PC-3 (cell line): ENCODE measurements at regions not wholly inside any gene's neighbourhood (a gene's known extent, or its start where the extent isn't known, plus 50 kb on each side); places are given as distances from the start of the nearest gene placed in this dataset.

Source experiments
- ATAC-seq: fragments of 200-7000 bp; cut with Tn5 transposase; 2 replicates; pipeline ENCODE4 v1.9.1; 2020; ENCODE audit warnings: mild to moderate bottlenecking, moderate library complexity
- BruUV-seq: library from RNA; stranded (reverse); fragments of 400-500 nt; replicated peaks from 2 replicates; lab custom pipeline; 2021; lab: Mats Ljungman, UMichigan
- CTCF ChIA-PET: fragments of 300-600 bp; sonication (Branson Sonifier 250); formaldehyde crosslinking; loops from one replicate; lab custom pipeline; 2022; ENCODE audit warnings: antibody characterized with exemption; lab: Charles Lee
- POLR2A ChIA-PET: fragments of 300-600 bp; sonication (Branson Sonifier 250); formaldehyde crosslinking; loops from one replicate; lab custom pipeline; 2022; ENCODE audit warnings: antibody characterized with exemption; ENCODE audit not compliant: unreplicated experiment; lab: Charles Lee
- DNase-seq: peaks from one replicate; pipeline ENCODE4 v3.0.0-alpha.2; 2015
- H2AFZ ChIP-seq: fragments of 300-600 bp; sonication (generic); 2 replicates; pipeline ENCODE4 v1.6.0; 2016; ENCODE audit warnings: antibody characterized with exemption, low read length
- H3F3A ChIP-seq: fragments of 300-600 bp; sonication (generic); one replicate; pipeline ENCODE4 v1.6.0; 2017; ENCODE audit warnings: antibody characterized with exemption, low read length, control low read depth, mild to moderate bottlenecking; ENCODE audit not compliant: unreplicated experiment
- H3K27ac ChIP-seq: fragments of 300-600 bp; sonication (generic); 2 replicates; pipeline ENCODE4 v1.5.1; 2016; ENCODE audit warnings: mild to moderate bottlenecking, low read length
- H3K27me3 ChIP-seq: fragments of 300-600 bp; sonication (generic); 2 replicates; pipeline ENCODE4 v1.6.1; 2016; ENCODE audit warnings: low read length, mixed read lengths
- H3K36me3 ChIP-seq: fragments of 300-600 bp; sonication (generic); 2 replicates; pipeline ENCODE4 v1.6.1; 2016; ENCODE audit warnings: low read depth, mixed run types, low read length, mixed read lengths
- H3K4me1 ChIP-seq: fragments of 300-600 bp; sonication (generic); 2 replicates; pipeline ENCODE4 v1.5.1; 2016; ENCODE audit warnings: low read length; ENCODE audit not compliant: insufficient read depth
- H3K4me2 ChIP-seq: fragments of 300-600 bp; sonication (generic); 2 replicates; pipeline ENCODE4 v1.6.0; 2016; ENCODE audit warnings: low read length
- H3K4me3 ChIP-seq: fragments of 300-600 bp; sonication (generic); 2 replicates; pipeline ENCODE4 v1.5.1; 2016; ENCODE audit warnings: mild to moderate bottlenecking, low read length, mixed read lengths
- H3K79me2 ChIP-seq: fragments of 300-600 bp; sonication (generic); 2 replicates; pipeline ENCODE4 v1.6.1; 2017; ENCODE audit warnings: low read length, mixed read lengths
- H3K9ac ChIP-seq: fragments of 300-600 bp; sonication (generic); 2 replicates; pipeline ENCODE4 v1.6.0; 2016; ENCODE audit warnings: mild to moderate bottlenecking, low read length
- H3K9me2 ChIP-seq: fragments of 300-600 bp; sonication (generic); replicated peaks from 2 replicates; pipeline ENCODE4 v1.6.1; 2016; ENCODE audit warnings: mixed run types, low read length, mixed read lengths
- H3K9me3 ChIP-seq: fragments of 300-600 bp; sonication (generic); 2 replicates; pipeline ENCODE4 v1.6.1; 2016; ENCODE audit warnings: low read length, mixed read lengths
- H4K20me1 ChIP-seq: fragments of 300-600 bp; sonication (generic); 2 replicates; pipeline ENCODE4 v1.6.1; 2016; ENCODE audit warnings: low read length, mixed read lengths
- EZH2 ChIP-seq: fragments of 300-600 bp; sonication (generic); IDR thresholded peaks from one replicate; pipeline ENCODE4 v1.6.1; 2017; ENCODE audit warnings: antibody characterized with exemption, mild to moderate bottlenecking, low read length; ENCODE audit not compliant: unreplicated experiment
- EZH2phosphoT487 ChIP-seq: fragments of 300-600 bp; sonication (generic); IDR thresholded peaks from 2 replicates; pipeline ENCODE4 v1.6.1; 2018; ENCODE audit warnings: mild to moderate bottlenecking, antibody characterized with exemption, low read length, borderline replicate concordance
- intact Hi-C: fragments of 100-400 bp; cut with micrococcal nuclease; formaldehyde crosslinking; loops from 2 replicates; pipeline ENCODE4 v1.9.0; 2023
- TF ChIP-seq, protein P1 (sequence below): fragments of 300-600 bp; sonication (generic); conservative IDR thresholded peaks from 2 replicates; pipeline ENCODE4 v1.5.1; 2017; ENCODE audit warnings: antibody characterized with exemption, low read depth, mild to moderate bottlenecking, low read length

DNA sequence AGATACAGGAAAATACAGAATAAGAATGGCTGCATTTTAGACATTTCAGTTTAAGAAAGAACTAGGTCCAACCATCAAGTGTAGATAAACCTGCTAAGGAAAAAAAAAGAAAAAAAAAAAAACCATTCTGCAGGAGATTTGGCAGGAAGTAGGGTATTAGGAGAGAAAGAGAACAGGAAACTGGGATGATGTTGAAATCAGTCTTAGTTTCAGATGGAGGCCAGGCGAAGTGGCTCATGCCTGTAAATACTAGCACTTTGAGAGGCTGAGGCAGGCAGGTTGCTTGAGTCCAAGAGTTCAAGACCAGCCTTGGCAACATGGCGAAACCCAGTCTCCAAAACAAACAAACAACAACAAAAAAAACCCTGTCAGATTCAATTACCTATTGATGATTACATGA, 120.2 kb downstream of the RAB11FIP2 start:
- no peak for DNase-seq
- Histone ChIP-seq H3K9me2 (no peaks in the 10 kb centered on the region), H3K4me2 (no peak overlapping the region), H2AFZ (no peak overlapping the region), H3K9me3 (no peaks in the 10 kb centered on the region), H3K27me3 (peaks cover 9% of the 10 kb centered on the region; the same call in 1 of the 2 replicates), H3F3A (no peaks in the 10 kb centered on the region), H3K9ac (no peak overlapping the region), H3K79me2 (no peaks in the 10 kb centered on the region), H3K27ac (no peak overlapping the region), H4K20me1 (no peaks in the 10 kb centered on the region), H3K4me1 (no peaks in the 10 kb centered on the region), H3K36me3 (no peaks in the 10 kb centered on the region), H3K4me3 (no peak overlapping the region)
- POLR2A ChIA-PET = no interaction called here
- ATAC-seq = no peak
- no TSS peak for BruUV-seq
- TF ChIP-seq EZH2phosphoT487 = no peak
- TF ChIP-seq EZH2 = no peak
- TF ChIP-seq, protein P1, sequence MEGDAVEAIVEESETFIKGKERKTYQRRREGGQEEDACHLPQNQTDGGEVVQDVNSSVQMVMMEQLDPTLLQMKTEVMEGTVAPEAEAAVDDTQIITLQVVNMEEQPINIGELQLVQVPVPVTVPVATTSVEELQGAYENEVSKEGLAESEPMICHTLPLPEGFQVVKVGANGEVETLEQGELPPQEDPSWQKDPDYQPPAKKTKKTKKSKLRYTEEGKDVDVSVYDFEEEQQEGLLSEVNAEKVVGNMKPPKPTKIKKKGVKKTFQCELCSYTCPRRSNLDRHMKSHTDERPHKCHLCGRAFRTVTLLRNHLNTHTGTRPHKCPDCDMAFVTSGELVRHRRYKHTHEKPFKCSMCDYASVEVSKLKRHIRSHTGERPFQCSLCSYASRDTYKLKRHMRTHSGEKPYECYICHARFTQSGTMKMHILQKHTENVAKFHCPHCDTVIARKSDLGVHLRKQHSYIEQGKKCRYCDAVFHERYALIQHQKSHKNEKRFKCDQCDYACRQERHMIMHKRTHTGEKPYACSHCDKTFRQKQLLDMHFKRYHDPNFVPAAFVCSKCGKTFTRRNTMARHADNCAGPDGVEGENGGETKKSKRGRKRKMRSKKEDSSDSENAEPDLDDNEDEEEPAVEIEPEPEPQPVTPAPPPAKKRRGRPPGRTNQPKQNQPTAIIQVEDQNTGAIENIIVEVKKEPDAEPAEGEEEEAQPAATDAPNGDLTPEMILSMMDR = no peak
- CTCF ChIA-PET = no interaction called here
- intact Hi-C loops = no loop called here

DNA sequence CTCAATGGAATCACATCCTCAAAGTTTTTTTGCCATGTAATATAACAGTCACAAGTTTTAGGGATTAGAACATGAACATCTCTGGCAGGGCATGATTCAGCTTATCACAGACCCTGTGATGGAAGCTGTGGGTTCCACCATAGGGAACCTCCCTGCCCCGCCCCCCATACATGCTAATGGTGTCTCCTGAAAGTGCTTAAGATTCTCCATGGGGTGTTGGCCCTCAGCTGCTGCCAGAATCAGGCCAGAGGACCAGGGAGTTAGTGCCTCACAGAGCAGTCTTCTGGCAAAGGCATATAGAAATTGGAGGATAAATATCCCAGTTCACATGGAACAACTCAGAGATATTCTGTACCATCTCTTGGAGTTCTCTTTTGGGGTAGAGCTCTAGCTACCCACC, 119.4 kb downstream of the RAB11FIP2 start:
- Histone ChIP-seq H2AFZ (no peak overlapping the region), H3K9me3 (no peaks in the 10 kb centered on the region), H3K9ac (no peak overlapping the region), H3K4me2 (no peak overlapping the region), H3K79me2 (no peaks in the 10 kb centered on the region), H3F3A (no peaks in the 10 kb centered on the region), H3K27ac (no peak overlapping the region), H4K20me1 (no peaks in the 10 kb centered on the region), H3K4me3 (no peak overlapping the region), H3K27me3 (peaks cover 5% of the 10 kb centered on the region; the same call in 1 of the 2 replicates), H3K4me1 (no peaks in the 10 kb centered on the region), H3K9me2 (no peaks in the 10 kb centered on the region), H3K36me3 (no peaks in the 10 kb centered on the region)
- DNase-seq (no peak), ATAC-seq (no peak)
- TF ChIP-seq EZH2phosphoT487 = no peak
- TF ChIP-seq, protein P1 = no peak
- no peak for TF ChIP-seq EZH2
- CTCF ChIA-PET = no interaction called here
- intact Hi-C loops = no loop called here
- no TSS peak for BruUV-seq
- POLR2A ChIA-PET = no interaction called here

DNA sequence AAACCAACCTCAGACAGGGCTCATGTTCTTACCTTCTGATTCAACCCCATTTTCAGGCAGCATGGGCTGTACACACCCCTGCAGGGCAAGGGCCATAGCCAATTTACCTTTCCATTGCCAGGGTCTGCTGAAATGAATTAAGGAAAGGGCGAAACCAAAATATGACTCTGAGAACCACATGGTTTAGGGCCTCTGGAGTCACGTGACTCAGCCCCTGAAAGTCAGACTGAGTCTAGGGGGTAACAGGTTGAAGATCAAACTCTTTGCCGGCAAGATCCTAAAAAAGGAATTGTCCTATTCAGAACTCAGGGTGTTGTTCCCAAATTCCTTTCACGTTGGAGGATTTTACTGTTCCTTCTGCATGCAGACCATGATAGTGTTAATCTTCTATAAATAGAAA, 118.9 kb downstream of the RAB11FIP2 start:
- Histone ChIP-seq H3K9ac (no peak overlapping the region), H4K20me1 (no peaks in the 10 kb centered on the region), H3K9me3 (no peaks in the 10 kb centered on the region), H3K4me3 (no peak overlapping the region), H3F3A (no peaks in the 10 kb centered on the region), H3K27ac (no peak overlapping the region), H3K79me2 (no peaks in the 10 kb centered on the region), H3K4me1 (no peaks in the 10 kb centered on the region), H3K9me2 (no peaks in the 10 kb centered on the region), H3K36me3 (no peaks in the 10 kb centered on the region), H3K27me3 (peaks cover 3% of the 10 kb centered on the region; the same call in 1 of the 2 replicates), H2AFZ (no peak overlapping the region), H3K4me2 (no peak overlapping the region)
- no TSS peak for BruUV-seq
- CTCF ChIA-PET = no interaction called here
- DNase-seq (no peak), ATAC-seq (no peak)
- POLR2A ChIA-PET = no interaction called here
- intact Hi-C loops = no loop called here
- TF ChIP-seq EZH2phosphoT487 (no peak), EZH2 (no peak)
- TF ChIP-seq, protein P1 = no peak
